ENCODE measurements at regions not wholly inside any gene's neighbourhood (a gene's known extent, or its start where the extent isn't known, plus 50 kb on each side); places are given as distances from the start of the nearest gene placed in this dataset.

GRCh38 chr5:155826611-155827507 lies 500.1 kb upstream of the SGCD start:
- CTCF ChIA-PET (ENCODE audit: low intra/inter-chr PET ratio) = no interaction called here
- no peak for ATAC-seq
- TF ChIP-seq ZNF217 (CRISPR knock-in tag; IDR thresholded peaks at IDR 0.05) = no peak
- TF ChIP-seq, protein P1, sequence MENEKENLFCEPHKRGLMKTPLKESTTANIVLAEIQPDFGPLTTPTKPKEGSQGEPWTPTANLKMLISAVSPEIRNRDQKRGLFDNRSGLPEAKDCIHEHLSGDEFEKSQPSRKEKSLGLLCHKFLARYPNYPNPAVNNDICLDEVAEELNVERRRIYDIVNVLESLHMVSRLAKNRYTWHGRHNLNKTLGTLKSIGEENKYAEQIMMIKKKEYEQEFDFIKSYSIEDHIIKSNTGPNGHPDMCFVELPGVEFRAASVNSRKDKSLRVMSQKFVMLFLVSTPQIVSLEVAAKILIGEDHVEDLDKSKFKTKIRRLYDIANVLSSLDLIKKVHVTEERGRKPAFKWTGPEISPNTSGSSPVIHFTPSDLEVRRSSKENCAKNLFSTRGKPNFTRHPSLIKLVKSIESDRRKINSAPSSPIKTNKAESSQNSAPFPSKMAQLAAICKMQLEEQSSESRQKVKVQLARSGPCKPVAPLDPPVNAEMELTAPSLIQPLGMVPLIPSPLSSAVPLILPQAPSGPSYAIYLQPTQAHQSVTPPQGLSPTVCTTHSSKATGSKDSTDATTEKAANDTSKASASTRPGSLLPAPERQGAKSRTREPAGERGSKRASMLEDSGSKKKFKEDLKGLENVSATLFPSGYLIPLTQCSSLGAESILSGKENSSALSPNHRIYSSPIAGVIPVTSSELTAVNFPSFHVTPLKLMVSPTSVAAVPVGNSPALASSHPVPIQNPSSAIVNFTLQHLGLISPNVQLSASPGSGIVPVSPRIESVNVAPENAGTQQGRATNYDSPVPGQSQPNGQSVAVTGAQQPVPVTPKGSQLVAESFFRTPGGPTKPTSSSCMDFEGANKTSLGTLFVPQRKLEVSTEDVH (IDR thresholded peaks at IDR 0.05; ENCODE audit: low read depth, partially characterized antibody) = no peak
- no peak for TF ChIP-seq DDX20 (tag; IDR thresholded peaks at IDR 0.05; ENCODE audit: low read depth)
- TF ChIP-seq ESRRB (CRISPR knock-in tag; IDR thresholded peaks at IDR 0.05; ENCODE audit: borderline replicate concordance) = no peak
- TF ChIP-seq ZSCAN32 (CRISPR knock-in tag; IDR thresholded peaks at IDR 0.05) = no peak
- TF ChIP-seq ZNF384 (IDR thresholded peaks at IDR 0.05; ENCODE audit: low read depth, low read length) = no peak
- no peak for TF ChIP-seq ZNF644 (tag; IDR thresholded peaks at IDR 0.05; ENCODE audit: low read depth)
- TF ChIP-seq, protein P2, sequence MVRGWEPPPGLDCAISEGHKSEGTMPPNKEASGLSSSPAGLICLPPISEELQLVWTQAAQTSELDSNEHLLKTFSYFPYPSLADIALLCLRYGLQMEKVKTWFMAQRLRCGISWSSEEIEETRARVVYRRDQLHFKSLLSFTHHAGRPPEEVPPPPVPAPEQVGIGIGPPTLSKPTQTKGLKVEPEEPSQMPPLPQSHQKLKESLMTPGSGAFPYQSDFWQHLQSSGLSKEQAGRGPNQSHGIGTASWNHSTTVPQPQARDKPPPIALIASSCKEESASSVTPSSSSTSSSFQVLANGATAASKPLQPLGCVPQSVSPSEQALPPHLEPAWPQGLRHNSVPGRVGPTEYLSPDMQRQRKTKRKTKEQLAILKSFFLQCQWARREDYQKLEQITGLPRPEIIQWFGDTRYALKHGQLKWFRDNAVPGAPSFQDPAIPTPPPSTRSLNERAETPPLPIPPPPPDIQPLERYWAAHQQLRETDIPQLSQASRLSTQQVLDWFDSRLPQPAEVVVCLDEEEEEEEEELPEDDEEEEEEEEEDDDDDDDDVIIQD (CRISPR knock-in tag; IDR thresholded peaks at IDR 0.05) = no peak
- TF ChIP-seq E2F6 (IDR thresholded peaks at IDR 0.05; ENCODE audit: borderline replicate concordance in 1 of 2, extremely low read depth in 1 of 2, insufficient read depth in 1 of 2, insufficient read length in 1 of 2, low read depth in 1 of 2, low read length in 1 of 2, poor library complexity in 1 of 2, severe bottlenecking in 1 of 2) = no peak
- no peak for TF ChIP-seq KDM4B (IDR thresholded peaks at IDR 0.05; ENCODE audit: borderline replicate concordance in 2 of 2, low read depth in 1 of 2)
- TF ChIP-seq UBTF (IDR thresholded peaks at IDR 0.05; ENCODE audit: borderline replicate concordance in 1 of 2, low read depth in 2 of 2, low read length in 2 of 2) = no peak
- no peak for TF ChIP-seq ETV1 (tag; conservative IDR thresholded peaks at IDR 0.05; ENCODE audit: low read depth)

More at GRCh38 chr5:155826611-155827507, 500.1 kb upstream of the SGCD start:
- POLR2A ChIA-PET = no interaction called here
- H2AFZ ChIP-seq (ENCODE audit: low read depth, low read length) = no peak overlapping the region
- no peaks in the 10 kb centered on the region for H3K27me3 ChIP-seq (ENCODE audit: control insufficient read depth in 2 of 2, insufficient read depth in 2 of 2, low read length in 2 of 2)
- no peaks in the 10 kb centered on the region for H3K4me1 ChIP-seq (replicated peaks in 1 of 2; ENCODE audit: control insufficient read depth in 2 of 2, insufficient read depth in 2 of 2, low read length in 2 of 2)
- WGBS (ENCODE audit: insufficient coverage, low coverage, missing lambda C conversion rate) = 3% methylated on average over 3 of the region's 3 CpGs
- DNase-seq (ENCODE audit: extremely low read depth in 1 of 4, low spot score in 3 of 4) = no peak
- intact Hi-C loops (cut with micrococcal nuclease) = no loop called here
- no peaks in the 10 kb centered on the region for H3K9me1 ChIP-seq (ENCODE audit: control insufficient read depth, insufficient read depth, low read length)
- no peaks in the 10 kb centered on the region; the same call in 1 of the 2 replicates for H3K9me3 ChIP-seq (replicated peaks; ENCODE audit: control insufficient read depth, insufficient read depth, low read depth, low read length)
- H4K20me1 ChIP-seq (replicated peaks; ENCODE audit: control insufficient read depth, insufficient read depth, low read length) = no peaks in the 10 kb centered on the region
- no TSS peak for BruUV-seq (replicated peaks)
- H3K79me2 ChIP-seq (ENCODE audit: control insufficient read depth, insufficient read depth, low read length) = no peaks in the 10 kb centered on the region
- no peaks in the 10 kb centered on the region for H3K36me3 ChIP-seq (ENCODE audit: control insufficient read depth, insufficient read depth, low read length)
- no peak overlapping the region for H3K27ac ChIP-seq (ENCODE audit: extremely low read depth, low read depth, low read length)
- no peak for FAIRE-seq
- in situ Hi-C loops (cut with MboI) = no loop called here
- H3K4me2 ChIP-seq (ENCODE audit: insufficient read depth, low read length) = no peak overlapping the region
- no peak overlapping the region for H3K4me3 ChIP-seq
- no peak overlapping the region for H3K9ac ChIP-seq (ENCODE audit: insufficient read depth in 1 of 2, low read depth in 2 of 2, low read length in 2 of 2)
